Left renal pelvis (tissue), 4 donors: ENCODE measurements at regions not wholly inside any gene's neighbourhood (a gene's known extent, or its start where the extent isn't known, plus 50 kb on each side); places are given as distances from the start of the nearest gene placed in this dataset.
"Not testable (repeated sequence)": the region's sequence is repeated elsewhere in the genome, so short reads cannot be mapped to it uniquely, and the experiment has no call there.

Source experiments
- DNase-seq, 4 donors: peaks; one replicate each; pipeline ENCODE4 v3.0.0-alpha.2; 2013; ENCODE audit warnings: low read depth in 4 of 4, low spot score in 3 of 4

- DNase-seq: no peak
These were observed 307.1 kb upstream of the C1orf174 start for GRCh38 chr1:4207183-4207582.

- no peak for DNase-seq
These were observed 308.0 kb upstream of the C1orf174 start for GRCh38 chr1:4207842-4208692.

GRCh38 chr1:4210043-4210442 lies 310.0 kb upstream of the C1orf174 start:
- no peak for DNase-seq

GRCh38 chr1:4212796-4213195 lies 312.7 kb upstream of the C1orf174 start:
- DNase-seq: no peak

GRCh38 chr1:4213366-4213973 lies 313.4 kb upstream of the C1orf174 start:
- no peak for DNase-seq

GRCh38 chr1:4214826-4215225 lies 314.8 kb upstream of the C1orf174 start:
- no peak for DNase-seq

- DNase-seq: no peak
These were observed 315.3 kb upstream of the C1orf174 start for GRCh38 chr1:4215391-4215790.

- DNase-seq: no peak
These were observed 316.2 kb upstream of the C1orf174 start for GRCh38 chr1:4216231-4216630.

- no peak for DNase-seq
These were observed 318.5 kb upstream of the C1orf174 start for GRCh38 chr1:4218619-4219018.

GRCh38 chr1:4219111-4219510 lies 319.0 kb upstream of the C1orf174 start:
- DNase-seq: no peak

- no peak for DNase-seq
These were observed 319.8 kb upstream of the C1orf174 start for GRCh38 chr1:4219826-4220225.

- DNase-seq: no peak
These were observed 320.3 kb upstream of the C1orf174 start for GRCh38 chr1:4220362-4220761.

GRCh38 chr1:4221107-4221506 lies 321.0 kb upstream of the C1orf174 start:
- DNase-seq: no peak

GRCh38 chr1:4224684-4225467 lies 324.8 kb upstream of the C1orf174 start:
- no peak for DNase-seq

GRCh38 chr1:4227986-4228385 lies 327.9 kb upstream of the C1orf174 start:
- DNase-seq: no peak

- DNase-seq: no peak
These were observed 353.9 kb upstream of the C1orf174 start for GRCh38 chr1:4253935-4254334.

- DNase-seq: no peak
These were observed 356.3 kb upstream of the C1orf174 start for GRCh38 chr1:4256351-4256750.

- DNase-seq: not testable (repeated sequence)
These were observed 358.2 kb upstream of the C1orf174 start for GRCh38 chr1:4258146-4258777.

- DNase-seq: no peak
These were observed 361.3 kb upstream of the C1orf174 start for GRCh38 chr1:4261327-4261726.

- DNase-seq: no peak
These were observed 362.6 kb upstream of the C1orf174 start for GRCh38 chr1:4262665-4263064.

GRCh38 chr1:4263699-4264098 lies 363.6 kb upstream of the C1orf174 start:
- no peak for DNase-seq
